GM12878 (cell line): ENCODE measurements at regions not wholly inside any gene's neighbourhood (a gene's known extent, or its start where the extent isn't known, plus 50 kb on each side); places are given as distances from the start of the nearest gene placed in this dataset.

Experiments used
- BRCA1 ChIP-seq: IDR thresholded peaks from 2 replicates; pipeline ENCODE4 v1.6.1; 2011; ENCODE audit warnings: low read depth, low read length, improper control_type of control experiment
- EZH2 ChIP-seq: IDR thresholded peaks from 2 replicates; pipeline ENCODE4 v1.6.1; 2012; ENCODE audit warnings: low read depth, mild to moderate bottlenecking, control low read depth, inconsistent platforms, low read length, borderline replicate concordance; ENCODE audit not compliant: control insufficient read depth
- FOXK2 ChIP-seq: fragments of 450-650 bp; IDR thresholded peaks from 2 replicates; pipeline ENCODE4 v1.6.1; 2017; ENCODE audit warnings: mild to moderate bottlenecking, moderate library complexity
- KDM1A ChIP-seq: fragments of 200-600 bp; sonication (generic); IDR thresholded peaks from 2 replicates; pipeline ENCODE4 v1.6.1; 2016; ENCODE audit warnings: borderline replicate concordance
- MYC ChIP-seq: IDR thresholded peaks from 2 replicates; pipeline ENCODE4 v1.6.1; 2011; ENCODE audit warnings: mild to moderate bottlenecking, low read length, moderate library complexity, inconsistent platforms; ENCODE audit not compliant: insufficient read depth, insufficient replicate concordance, insufficient read length, severe bottlenecking
- NRF1 ChIP-seq: conservative IDR thresholded peaks from 2 replicates; pipeline ENCODE4 v1.6.1; 2011; ENCODE audit warnings: mild to moderate bottlenecking, low read depth, low read length, improper control_type of control experiment
- SIN3A ChIP-seq: IDR thresholded peaks from 2 replicates; pipeline ENCODE4 v1.6.1; 2012; ENCODE audit warnings: low read depth, low read length, improper control_type of control experiment
- SP1 ChIP-seq: IDR thresholded peaks from one replicate; pipeline ENCODE4 v1.6.1; 2011; ENCODE audit warnings: low read depth, low read length
- TCF7 ChIP-seq: IDR thresholded peaks from 2 replicates; pipeline ENCODE4 v1.6.1; 2014; ENCODE audit warnings: antibody characterized with exemption, borderline replicate concordance
- TF ChIP-seq, protein P1 (sequence below), 3 experiments: IDR thresholded peaks in 2 of 3; conservative IDR thresholded peaks in 1 of 3; 2 replicates each; pipeline ENCODE4 v1.5.1; 2011; ENCODE audit warnings: low read depth in 3 of 3, low read length in 3 of 3, mild to moderate bottlenecking in 3 of 3, control low read depth in 2 of 3, moderate library complexity in 2 of 3, inconsistent platforms in 1 of 3, mixed read lengths in 1 of 3; ENCODE audit not compliant: control insufficient read depth in 2 of 3, insufficient read depth in 1 of 3; ENCODE audit errors: extremely low read depth in 1 of 3
- TF ChIP-seq, protein P2 (sequence below): fragments of 450-650 bp; formaldehyde crosslinking; IDR thresholded peaks from 2 replicates; pipeline ENCODE4 v1.5.0; 2022; ENCODE audit warnings: mild to moderate bottlenecking, missing genetic modification characterization
- TF ChIP-seq, protein P3 (sequence below): fragments of 450-650 bp; IDR thresholded peaks from 2 replicates; pipeline ENCODE4 v1.6.1; 2016; ENCODE audit warnings: mild to moderate bottlenecking, moderate library complexity, borderline replicate concordance
- TF ChIP-seq, protein P4 (sequence below): fragments of 450-650 bp; IDR thresholded peaks from 2 replicates; pipeline ENCODE4 v1.6.1; 2017; ENCODE audit warnings: mild to moderate bottlenecking, low read depth, inconsistent platforms; ENCODE audit not compliant: poor library complexity, severe bottlenecking

DNA sequence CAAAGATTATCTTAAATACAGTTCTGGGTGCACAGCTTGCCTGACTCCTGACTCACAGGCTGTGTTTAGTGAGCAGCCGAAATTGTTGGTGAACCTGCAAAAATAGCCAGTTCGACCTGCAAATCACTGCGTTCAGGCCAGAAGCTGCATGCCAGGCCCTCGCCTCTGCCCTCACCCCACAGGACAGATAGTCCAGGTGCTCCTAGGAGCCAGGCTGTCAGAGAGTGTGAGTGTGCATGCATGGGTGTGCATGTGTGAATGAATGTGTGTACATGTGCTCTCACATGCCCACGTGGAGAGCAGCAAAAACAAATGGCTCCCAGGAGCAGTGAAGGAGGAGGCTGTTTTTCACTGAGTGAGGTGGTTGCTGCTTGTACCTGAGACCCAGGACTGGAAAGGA is 131.8 kb downstream of the ABCC12 start:
- TF ChIP-seq, protein P1, sequence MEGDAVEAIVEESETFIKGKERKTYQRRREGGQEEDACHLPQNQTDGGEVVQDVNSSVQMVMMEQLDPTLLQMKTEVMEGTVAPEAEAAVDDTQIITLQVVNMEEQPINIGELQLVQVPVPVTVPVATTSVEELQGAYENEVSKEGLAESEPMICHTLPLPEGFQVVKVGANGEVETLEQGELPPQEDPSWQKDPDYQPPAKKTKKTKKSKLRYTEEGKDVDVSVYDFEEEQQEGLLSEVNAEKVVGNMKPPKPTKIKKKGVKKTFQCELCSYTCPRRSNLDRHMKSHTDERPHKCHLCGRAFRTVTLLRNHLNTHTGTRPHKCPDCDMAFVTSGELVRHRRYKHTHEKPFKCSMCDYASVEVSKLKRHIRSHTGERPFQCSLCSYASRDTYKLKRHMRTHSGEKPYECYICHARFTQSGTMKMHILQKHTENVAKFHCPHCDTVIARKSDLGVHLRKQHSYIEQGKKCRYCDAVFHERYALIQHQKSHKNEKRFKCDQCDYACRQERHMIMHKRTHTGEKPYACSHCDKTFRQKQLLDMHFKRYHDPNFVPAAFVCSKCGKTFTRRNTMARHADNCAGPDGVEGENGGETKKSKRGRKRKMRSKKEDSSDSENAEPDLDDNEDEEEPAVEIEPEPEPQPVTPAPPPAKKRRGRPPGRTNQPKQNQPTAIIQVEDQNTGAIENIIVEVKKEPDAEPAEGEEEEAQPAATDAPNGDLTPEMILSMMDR (IDR thresholded peaks at IDR 0.05 in 2 of 3, conservative IDR thresholded peaks at IDR 0.05 in 1 of 3; ENCODE audit: control insufficient read depth in 2 of 3, extremely low read depth in 1 of 3, insufficient read depth in 1 of 3, low read depth in 3 of 3, low read length in 3 of 3): no peak
- TF ChIP-seq, protein P2, sequence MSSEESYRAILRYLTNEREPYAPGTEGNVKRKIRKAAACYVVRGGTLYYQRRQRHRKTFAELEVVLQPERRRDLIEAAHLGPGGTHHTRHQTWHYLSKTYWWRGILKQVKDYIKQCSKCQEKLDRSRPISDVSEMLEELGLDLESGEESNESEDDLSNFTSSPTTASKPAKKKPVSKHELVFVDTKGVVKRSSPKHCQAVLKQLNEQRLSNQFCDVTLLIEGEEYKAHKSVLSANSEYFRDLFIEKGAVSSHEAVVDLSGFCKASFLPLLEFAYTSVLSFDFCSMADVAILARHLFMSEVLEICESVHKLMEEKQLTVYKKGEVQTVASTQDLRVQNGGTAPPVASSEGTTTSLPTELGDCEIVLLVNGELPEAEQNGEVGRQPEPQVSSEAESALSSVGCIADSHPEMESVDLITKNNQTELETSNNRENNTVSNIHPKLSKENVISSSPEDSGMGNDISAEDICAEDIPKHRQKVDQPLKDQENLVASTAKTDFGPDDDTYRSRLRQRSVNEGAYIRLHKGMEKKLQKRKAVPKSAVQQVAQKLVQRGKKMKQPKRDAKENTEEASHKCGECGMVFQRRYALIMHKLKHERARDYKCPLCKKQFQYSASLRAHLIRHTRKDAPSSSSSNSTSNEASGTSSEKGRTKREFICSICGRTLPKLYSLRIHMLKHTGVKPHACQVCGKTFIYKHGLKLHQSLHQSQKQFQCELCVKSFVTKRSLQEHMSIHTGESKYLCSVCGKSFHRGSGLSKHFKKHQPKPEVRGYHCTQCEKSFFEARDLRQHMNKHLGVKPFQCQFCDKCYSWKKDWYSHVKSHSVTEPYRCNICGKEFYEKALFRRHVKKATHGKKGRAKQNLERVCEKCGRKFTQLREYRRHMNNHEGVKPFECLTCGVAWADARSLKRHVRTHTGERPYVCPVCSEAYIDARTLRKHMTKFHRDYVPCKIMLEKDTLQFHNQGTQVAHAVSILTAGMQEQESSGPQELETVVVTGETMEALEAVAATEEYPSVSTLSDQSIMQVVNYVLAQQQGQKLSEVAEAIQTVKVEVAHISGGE (CRISPR knock-in tag): no peak
- TF ChIP-seq SP1 (no peak), FOXK2 (no peak), MYC (no peak), EZH2 (no peak), NRF1 (no peak), BRCA1 (no peak), SIN3A (no peak), KDM1A (no peak), TCF7 (no peak)
- TF ChIP-seq, protein P3, sequence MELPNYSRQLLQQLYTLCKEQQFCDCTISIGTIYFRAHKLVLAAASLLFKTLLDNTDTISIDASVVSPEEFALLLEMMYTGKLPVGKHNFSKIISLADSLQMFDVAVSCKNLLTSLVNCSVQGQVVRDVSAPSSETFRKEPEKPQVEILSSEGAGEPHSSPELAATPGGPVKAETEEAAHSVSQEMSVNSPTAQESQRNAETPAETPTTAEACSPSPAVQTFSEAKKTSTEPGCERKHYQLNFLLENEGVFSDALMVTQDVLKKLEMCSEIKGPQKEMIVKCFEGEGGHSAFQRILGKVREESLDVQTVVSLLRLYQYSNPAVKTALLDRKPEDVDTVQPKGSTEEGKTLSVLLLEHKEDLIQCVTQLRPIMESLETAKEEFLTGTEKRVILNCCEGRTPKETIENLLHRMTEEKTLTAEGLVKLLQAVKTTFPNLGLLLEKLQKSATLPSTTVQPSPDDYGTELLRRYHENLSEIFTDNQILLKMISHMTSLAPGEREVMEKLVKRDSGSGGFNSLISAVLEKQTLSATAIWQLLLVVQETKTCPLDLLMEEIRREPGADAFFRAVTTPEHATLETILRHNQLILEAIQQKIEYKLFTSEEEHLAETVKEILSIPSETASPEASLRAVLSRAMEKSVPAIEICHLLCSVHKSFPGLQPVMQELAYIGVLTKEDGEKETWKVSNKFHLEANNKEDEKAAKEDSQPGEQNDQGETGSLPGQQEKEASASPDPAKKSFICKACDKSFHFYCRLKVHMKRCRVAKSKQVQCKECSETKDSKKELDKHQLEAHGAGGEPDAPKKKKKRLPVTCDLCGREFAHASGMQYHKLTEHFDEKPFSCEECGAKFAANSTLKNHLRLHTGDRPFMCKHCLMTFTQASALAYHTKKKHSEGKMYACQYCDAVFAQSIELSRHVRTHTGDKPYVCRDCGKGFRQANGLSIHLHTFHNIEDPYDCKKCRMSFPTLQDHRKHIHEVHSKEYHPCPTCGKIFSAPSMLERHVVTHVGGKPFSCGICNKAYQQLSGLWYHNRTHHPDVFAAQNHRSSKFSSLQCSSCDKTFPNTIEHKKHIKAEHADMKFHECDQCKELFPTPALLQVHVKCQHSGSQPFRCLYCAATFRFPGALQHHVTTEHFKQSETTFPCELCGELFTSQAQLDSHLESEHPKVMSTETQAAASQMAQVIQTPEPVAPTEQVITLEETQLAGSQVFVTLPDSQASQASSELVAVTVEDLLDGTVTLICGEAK: no peak
- TF ChIP-seq, protein P4, sequence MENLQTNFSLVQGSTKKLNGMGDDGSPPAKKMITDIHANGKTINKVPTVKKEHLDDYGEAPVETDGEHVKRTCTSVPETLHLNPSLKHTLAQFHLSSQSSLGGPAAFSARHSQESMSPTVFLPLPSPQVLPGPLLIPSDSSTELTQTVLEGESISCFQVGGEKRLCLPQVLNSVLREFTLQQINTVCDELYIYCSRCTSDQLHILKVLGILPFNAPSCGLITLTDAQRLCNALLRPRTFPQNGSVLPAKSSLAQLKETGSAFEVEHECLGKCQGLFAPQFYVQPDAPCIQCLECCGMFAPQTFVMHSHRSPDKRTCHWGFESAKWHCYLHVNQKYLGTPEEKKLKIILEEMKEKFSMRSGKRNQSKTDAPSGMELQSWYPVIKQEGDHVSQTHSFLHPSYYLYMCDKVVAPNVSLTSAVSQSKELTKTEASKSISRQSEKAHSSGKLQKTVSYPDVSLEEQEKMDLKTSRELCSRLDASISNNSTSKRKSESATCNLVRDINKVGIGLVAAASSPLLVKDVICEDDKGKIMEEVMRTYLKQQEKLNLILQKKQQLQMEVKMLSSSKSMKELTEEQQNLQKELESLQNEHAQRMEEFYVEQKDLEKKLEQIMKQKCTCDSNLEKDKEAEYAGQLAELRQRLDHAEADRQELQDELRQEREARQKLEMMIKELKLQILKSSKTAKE: no peak
